ENCODE measurements at regions not wholly inside any gene's neighbourhood (a gene's known extent, or its start where the extent isn't known, plus 50 kb on each side); places are given as distances from the start of the nearest gene placed in this dataset.

- Histone ChIP-seq H3K14ac (replicated peaks; ENCODE audit: low read depth, low read length) (no peak overlapping the region), H2AK9ac (replicated peaks; ENCODE audit: low read depth, low read length, poor library complexity) (no peak overlapping the region), H3K4me1 (ENCODE audit: control insufficient read depth, insufficient read depth, low read length) (no peaks in the 10 kb centered on the region), H3K56ac (ENCODE audit: extremely low read depth, insufficient read depth, low read length) (no peak overlapping the region), H3K79me1 (ENCODE audit: low read depth in 1 of 2, low read length in 2 of 2) (no peaks in the 10 kb centered on the region), H3K36me3 (ENCODE audit: control insufficient read depth, insufficient read depth, low read length) (no peaks in the 10 kb centered on the region), H2AK5ac (ENCODE audit: low read depth, low read length) (no peak overlapping the region), H2BK15ac (ENCODE audit: low read depth, low read length) (no peak overlapping the region), H3K9me1 (ENCODE audit: insufficient read depth, low read length) (no peaks in the 10 kb centered on the region), H4K91ac (ENCODE audit: insufficient read depth, low read depth, low read length) (no peak overlapping the region), H4K8ac (ENCODE audit: low read depth in 2 of 2, low read length in 2 of 2) (no peak overlapping the region), H4K20me1 (ENCODE audit: insufficient read depth, low read length) (no peaks in the 10 kb centered on the region), H3K18ac (ENCODE audit: low read depth, low read length) (no peak overlapping the region), H3K4me3 (ENCODE audit: insufficient read depth, low read depth, low read length) (no peak overlapping the region), H3K27me3 (ENCODE audit: control insufficient read depth, insufficient read depth, low read length) (no peaks in the 10 kb centered on the region), H3K27ac (ENCODE audit: insufficient read depth, low read length) (no peak overlapping the region), H2BK5ac (ENCODE audit: low read depth, low read length, poor library complexity, severe bottlenecking) (no peak overlapping the region), H3K9me3 (ENCODE audit: control insufficient read depth, insufficient read depth, low read length) (peaks cover 6% of the 10 kb centered on the region; the same call in 1 of the 2 replicates), H3K4me2 (ENCODE audit: low read depth, low read length) (no peak overlapping the region), H4K5ac (ENCODE audit: low read depth, low read length) (no peak overlapping the region), H2AFZ (replicated peaks; ENCODE audit: low read length, poor library complexity) (no peak overlapping the region), H3K9ac (ENCODE audit: low read depth, low read length) (no peak overlapping the region), H3K4ac (ENCODE audit: low read depth, low read length) (no peak overlapping the region), H2BK20ac (ENCODE audit: low read depth, low read length) (no peak overlapping the region), H2BK120ac (ENCODE audit: low read depth, low read length) (no peak overlapping the region), H3K23ac (ENCODE audit: low read depth, low read length) (no peak overlapping the region)
- ChIA-PET POLR2A (ENCODE audit: unreplicated experiment) (no interaction called here), CTCF (no interaction called here)
- in situ Hi-C loops (cut with MboI; ENCODE audit: low sequenced_read_pairs) (no loop called here), dilution Hi-C loops (cut with HindIII; ENCODE audit: low sequenced_read_pairs, unreplicated experiment) (no loop called here), intact Hi-C loops (cut with micrococcal nuclease) (no loop called here)
- ATAC-seq (ENCODE audit: low read depth) (no peak), DNase-seq (no peak)
- WGBS, 2 experiments (ENCODE audit: extremely low coverage in 2 of 2, insufficient read length in 1 of 2): no CpG with 5 or more reads among the region's 3 CpGs
- no TSS peak for BruUV-seq (replicated peaks)
- TF ChIP-seq MAFK (IDR thresholded peaks at IDR 0.05; ENCODE audit: low read depth, low read length) (no peak), USF2 (IDR thresholded peaks at IDR 0.05; ENCODE audit: low read depth, low read length) (no peak), CEBPB (IDR thresholded peaks at IDR 0.05; ENCODE audit: low read depth, low read length) (no peak), SMC3 (IDR thresholded peaks at IDR 0.05; ENCODE audit: low read depth, low read length) (no peak), CTCF (conservative IDR thresholded peaks at IDR 0.05; ENCODE audit: low read depth, low read length) (no peak), CHD1 (IDR thresholded peaks at IDR 0.05; ENCODE audit: low read depth, low read length) (no peak)
These were observed 367.4 kb downstream of the IL20RB start for GRCh38 chr3:137325170-137325569.
